HCT116 (cell line): ENCODE measurements at regions not wholly inside any gene's neighbourhood (a gene's known extent, or its start where the extent isn't known, plus 50 kb on each side); places are given as distances from the start of the nearest gene placed in this dataset.

ENCODE experiments used
- ATAC-seq: fragments of 200-7000 bp; cut with Tn5 transposase; 2 replicates; pipeline ENCODE4 v1.9.1; 2020; ENCODE audit warnings: mild to moderate bottlenecking, moderate library complexity
- BruUV-seq: library from RNA; stranded (reverse); fragments of 400-500 nt; replicated peaks from 2 replicates; lab custom pipeline; 2021; lab: Mats Ljungman, UMichigan
- CTCF ChIA-PET: fragments of 300-600 bp; sonication (Branson Sonifier 250); formaldehyde crosslinking; loops from one replicate; lab custom pipeline; 2021; ENCODE audit warnings: antibody characterized with exemption; lab: Charles Lee
- POLR2A ChIA-PET: fragments of 300-600, 350-600 bp; sonication (Branson Sonifier 250); formaldehyde crosslinking; loops from one replicate; lab custom pipeline; 2021; ENCODE audit warnings: antibody characterized with exemption; lab: Charles Lee
- RAD21 ChIA-PET, 2 experiments: fragments of 300-600 bp; sonication (Branson Sonifier 250); formaldehyde crosslinking; loops; one replicate each; lab custom pipeline; 2023; ENCODE audit warnings: low total read pairs in 2 of 2; ENCODE audit not compliant: uncharacterized antibody in 2 of 2, unreplicated experiment in 2 of 2, low non-redundant PET in 1 of 2; lab: Charles Lee
- DNase-seq: peaks from one replicate; pipeline ENCODE4 v3.0.0-alpha.2; 2010; ENCODE audit warnings: low read depth, low spot score
- H2AFZ ChIP-seq: fragments of 200-600 bp; shearing (Covaris generic), sonication (generic); 2 replicates; pipeline ENCODE4 v1.6.1; 2017; ENCODE audit warnings: low read depth, mixed run types, mixed read lengths, antibody characterized with exemption, low read length; ENCODE audit not compliant: poor library complexity, severe bottlenecking
- H3K27ac ChIP-seq: 2 replicates; pipeline ENCODE4 v1.5.1; 2012; ENCODE audit warnings: low read depth, low read length
- H3K27me3 ChIP-seq: fragments of 200-600 bp; sonication (generic); 2 replicates; pipeline ENCODE4 v1.6.1; 2016; ENCODE audit warnings: mixed run types, low read length, mixed read lengths; ENCODE audit not compliant: insufficient read depth
- H3K36me3 ChIP-seq, 2 experiments: fragments of 200-500 bp in 1 of 2; fragments of 200-600 bp in 1 of 2; sonication (Bioruptor generic) in 1 of 2; sonication (generic) in 1 of 2; 2 replicates each; pipeline versions ENCODE4 v1.5.1 to v1.6.1; 2014 to 2016; ENCODE audit warnings: low read length in 2 of 2, inconsistent platforms in 1 of 2, mixed read lengths in 1 of 2, mixed run types in 1 of 2; ENCODE audit not compliant: insufficient read depth in 2 of 2, control insufficient read depth in 1 of 2
- H3K4me1 ChIP-seq, 2 experiments: fragments of 200-600 bp in 1 of 2; sonication (generic) in 1 of 2; 2 replicates each; pipeline versions ENCODE4 v1.5.1 to v1.6.1; 2012 to 2017; ENCODE audit warnings: low read length in 2 of 2, inconsistent platforms in 1 of 2, mild to moderate bottlenecking in 1 of 2, mixed read lengths in 1 of 2, mixed run types in 1 of 2, moderate library complexity in 1 of 2; ENCODE audit not compliant: insufficient read depth in 2 of 2, control insufficient read depth in 1 of 2
- H3K4me2 ChIP-seq: fragments of 200-600 bp; sonication (generic); 2 replicates; pipeline ENCODE4 v1.6.1; 2017; ENCODE audit warnings: mixed run types, low read length, mixed read lengths
- H3K4me3 ChIP-seq, 2 experiments: fragments of 200-600 bp in 1 of 2; sonication (generic) in 1 of 2; replicated peaks in 1 of 2; 2 replicates each; pipeline ENCODE4 v1.5.1; 2011 to 2016; ENCODE audit warnings: low read length in 2 of 2, control low read depth in 1 of 2, low read depth in 1 of 2, mild to moderate bottlenecking in 1 of 2, mixed read lengths in 1 of 2, mixed run types in 1 of 2
- H3K79me2 ChIP-seq: fragments of 200-600 bp; sonication (generic); 2 replicates; pipeline ENCODE4 v1.6.1; 2017; ENCODE audit warnings: mild to moderate bottlenecking, mixed run types, low read length, moderate library complexity, mixed read lengths; ENCODE audit not compliant: insufficient read depth
- H3K9ac ChIP-seq: fragments of 200-600 bp; sonication (generic); 2 replicates; pipeline ENCODE4 v1.6.1; 2016; ENCODE audit warnings: low read length, mixed read lengths
- H3K9me2 ChIP-seq: fragments of 200-600 bp; sonication (generic), shearing (Covaris generic); 2 replicates; pipeline ENCODE4 v1.6.1; 2017; ENCODE audit warnings: mixed run types, mild to moderate bottlenecking, moderate library complexity; ENCODE audit not compliant: insufficient read depth
- H3K9me3 ChIP-seq, 2 experiments: fragments of 200-500 bp in 1 of 2; fragments of 200-600 bp in 1 of 2; sonication (Bioruptor generic) in 1 of 2; sonication (generic) in 1 of 2; 2 replicates each; pipeline ENCODE4 v1.6.1; 2014 to 2017; ENCODE audit warnings: low read length in 2 of 2, mixed read lengths in 2 of 2, inconsistent platforms in 1 of 2, low read depth in 1 of 2, mild to moderate bottlenecking in 1 of 2, mixed run types in 1 of 2, moderate library complexity in 1 of 2; ENCODE audit not compliant: control insufficient read depth in 1 of 2, insufficient read depth in 1 of 2
- H4K20me1 ChIP-seq: fragments of 200-600 bp; sonication (generic), shearing (Covaris generic); 2 replicates; pipeline ENCODE4 v1.6.1; 2017; ENCODE audit warnings: mixed run types, mild to moderate bottlenecking, moderate library complexity; ENCODE audit not compliant: insufficient read depth
- ATF3 ChIP-seq: IDR thresholded peaks from 2 replicates; pipeline ENCODE4 v1.6.1; 2012
- CEBPB ChIP-seq: IDR thresholded peaks from 2 replicates; pipeline ENCODE4 v1.6.1; 2012; ENCODE audit warnings: low read depth
- EGR1 ChIP-seq: IDR thresholded peaks from 2 replicates; pipeline ENCODE4 v1.6.1; 2012; ENCODE audit warnings: low read depth
- ELF1 ChIP-seq: IDR thresholded peaks from 2 replicates; pipeline ENCODE4 v1.6.1; 2012; ENCODE audit warnings: low read depth, borderline replicate concordance
- EZH2 ChIP-seq: fragments of 200-600 bp; sonication (generic); IDR thresholded peaks from 2 replicates; pipeline ENCODE4 v1.6.1; 2017; ENCODE audit warnings: antibody characterized with exemption, mixed run types
- FOSL1 ChIP-seq: IDR thresholded peaks from 2 replicates; pipeline ENCODE4 v1.6.1; 2012; ENCODE audit warnings: low read depth
- JUND ChIP-seq: IDR thresholded peaks from 2 replicates; pipeline ENCODE4 v1.6.1; 2012
- POLR2A ChIP-seq: IDR thresholded peaks from 2 replicates; pipeline ENCODE4 v1.7.0; 2011; ENCODE audit warnings: borderline replicate concordance; ENCODE audit not compliant: insufficient read depth, insufficient read length; ENCODE audit errors: extremely low read depth
- RAD21 ChIP-seq: IDR thresholded peaks from 2 replicates; pipeline ENCODE4 v1.6.1; 2012; ENCODE audit warnings: low read depth, mild to moderate bottlenecking
- REST ChIP-seq: IDR thresholded peaks from 2 replicates; pipeline ENCODE4 v1.6.1; 2012; ENCODE audit warnings: low read depth
- SIN3A ChIP-seq: IDR thresholded peaks from 2 replicates; pipeline ENCODE4 v1.6.1; 2012; ENCODE audit warnings: low read depth
- TCF7L2 ChIP-seq: IDR thresholded peaks from 2 replicates; pipeline ENCODE4 v1.7.0; 2011; ENCODE audit warnings: borderline replicate concordance, inconsistent platforms; ENCODE audit not compliant: insufficient read depth, insufficient read length; ENCODE audit errors: extremely low read depth
- YY1 ChIP-seq: IDR thresholded peaks from 2 replicates; pipeline ENCODE4 v1.6.1; 2011; ENCODE audit warnings: low read length, low read depth, moderate library complexity, mild to moderate bottlenecking; ENCODE audit not compliant: insufficient replicate concordance; ENCODE audit errors: extremely low read depth
- ZFX ChIP-seq: fragments of 450-650 bp; IDR thresholded peaks from 2 replicates; pipeline ENCODE4 v1.6.1; 2017
- ZNF274 ChIP-seq: fragments of 200-500 bp; sonication (Bioruptor generic); IDR thresholded peaks from 2 replicates; pipeline ENCODE4 v1.6.1; 2014; ENCODE audit warnings: mild to moderate bottlenecking, low read depth, low read length, inconsistent platforms
- intact Hi-C: fragments of 100-400 bp; cut with micrococcal nuclease; formaldehyde crosslinking; loops from 2 replicates; pipeline ENCODE4 v1.10.0; 2022

DNA sequence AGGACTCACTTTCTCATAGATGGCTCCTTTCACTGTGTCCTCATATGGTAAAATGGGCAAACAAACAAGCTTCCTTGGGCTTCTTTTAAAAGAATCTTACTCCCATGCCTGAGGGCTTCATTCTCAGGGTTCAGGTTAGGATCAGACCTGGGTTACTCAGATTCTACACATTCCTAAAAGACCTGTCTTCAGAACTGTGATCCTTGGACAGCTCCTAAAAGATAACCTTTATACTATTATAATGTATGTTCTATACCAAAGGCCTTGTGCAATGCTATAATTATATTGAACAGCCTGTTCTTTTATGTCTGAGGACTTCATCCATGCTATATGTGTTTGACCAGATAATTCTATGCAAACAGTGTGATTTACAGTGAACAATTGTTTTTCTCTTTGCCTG lies 264.4 kb upstream of the CDH10 start:
- Histone ChIP-seq H3K4me1 (no peaks in the 10 kb centered on the region), H3K4me2 (no peak overlapping the region), H3K9me2 (no peaks in the 10 kb centered on the region), H3K27me3 (no peaks in the 10 kb centered on the region), H3K9me3 (peaks cover 5 to 33% of the 10 kb centered on the region in 2 experiments; a peak in 2 of 4 replicates), H3K9ac (no peak overlapping the region), H3K79me2 (no peaks in the 10 kb centered on the region), H3K27ac (no peak overlapping the region), H3K36me3 (no peaks in the 10 kb centered on the region), H3K4me3 (no peak overlapping the region), H4K20me1 (no peaks in the 10 kb centered on the region), H2AFZ (no peak overlapping the region)
- CTCF ChIA-PET: no interaction called here
- no TSS peak for BruUV-seq
- POLR2A ChIA-PET: no interaction called here
- RAD21 ChIA-PET: no interaction called here
- DNase-seq: no peak
- no peak for ATAC-seq
- intact Hi-C loops: no loop called here
- TF ChIP-seq FOSL1 (no peak), EZH2 (no peak), EGR1 (no peak), TCF7L2 (no peak), ZNF274 (no peak), REST (no peak), POLR2A (no peak)

GRCh38 chr5:24906689-24907088 lies 261.9 kb upstream of the CDH10 start:
- Histone ChIP-seq H3K4me3 (no peak overlapping the region), H3K27ac (no peak overlapping the region), H4K20me1 (no peaks in the 10 kb centered on the region), H3K9me3 (peaks cover 0 to 38% of the 10 kb centered on the region in 2 experiments; a peak in 2 of 4 replicates), H3K9ac (no peak overlapping the region), H3K27me3 (no peaks in the 10 kb centered on the region), H3K79me2 (no peaks in the 10 kb centered on the region), H3K4me1 (no peaks in the 10 kb centered on the region), H2AFZ (no peak overlapping the region), H3K4me2 (no peak overlapping the region), H3K36me3 (no peaks in the 10 kb centered on the region), H3K9me2 (no peaks in the 10 kb centered on the region)
- intact Hi-C loops: no loop called here
- POLR2A ChIA-PET: no interaction called here
- BruUV-seq: no TSS peak
- ATAC-seq: no peak
- RAD21 ChIA-PET: no interaction called here
- DNase-seq: no peak
- CTCF ChIA-PET: no interaction called here
- TF ChIP-seq EZH2: no peak
- TF ChIP-seq FOSL1: no peak
- no peak for TF ChIP-seq REST
- no peak for TF ChIP-seq RAD21
- TF ChIP-seq ELF1: no peak
- no peak for TF ChIP-seq TCF7L2
- TF ChIP-seq CEBPB: no peak
- no peak for TF ChIP-seq ATF3
- no peak for TF ChIP-seq ZNF274
- no peak for TF ChIP-seq YY1
- no peak for TF ChIP-seq JUND
- TF ChIP-seq ZFX: no peak
- no peak for TF ChIP-seq SIN3A
